KMS-11 (cell line): ENCODE measurements at regions not wholly inside any gene's neighbourhood (a gene's known extent, or its start where the extent isn't known, plus 50 kb on each side); places are given as distances from the start of the nearest gene placed in this dataset.
"Not testable (repeated sequence)": the region's sequence is repeated elsewhere in the genome, so short reads cannot be mapped to it uniquely, and the experiment has no call there.

Source experiments
- H2AFZ ChIP-seq: fragments of 200-600 bp; sonication (generic); 2 replicates; pipeline ENCODE4 v1.6.1; 2016; ENCODE audit warnings: antibody characterized with exemption, mixed run types, low read depth
- H3K27ac ChIP-seq: fragments of 200-600 bp; sonication (generic); 2 replicates; pipeline ENCODE4 v1.6.1; 2016; ENCODE audit warnings: mild to moderate bottlenecking, mixed run types
- H3K27me3 ChIP-seq: fragments of 200-600 bp; sonication (generic); 2 replicates; pipeline ENCODE4 v1.6.1; 2017; ENCODE audit warnings: mild to moderate bottlenecking, low read depth, mixed run types, moderate library complexity; ENCODE audit not compliant: insufficient read depth
- H3K36me3 ChIP-seq: fragments of 200-600 bp; sonication (generic); 2 replicates; pipeline ENCODE4 v1.6.1; 2017; ENCODE audit warnings: mild to moderate bottlenecking, mixed run types; ENCODE audit not compliant: insufficient read depth
- H3K4me1 ChIP-seq: fragments of 200-600 bp; sonication (generic); 2 replicates; pipeline ENCODE4 v1.6.1; 2016; ENCODE audit warnings: mild to moderate bottlenecking, low read depth, mixed run types; ENCODE audit not compliant: poor library complexity, severe bottlenecking
- H3K4me2 ChIP-seq: fragments of 200-600 bp; sonication (generic); 2 replicates; pipeline ENCODE4 v1.7.0; 2016; ENCODE audit warnings: mild to moderate bottlenecking, mixed run types
- H3K4me3 ChIP-seq: fragments of 200-600 bp; sonication (generic); IDR thresholded peaks from 2 replicates; pipeline ENCODE4 v1.6.1; 2017; ENCODE audit warnings: low read depth, low read length, mixed read lengths; ENCODE audit not compliant: insufficient read depth
- H3K79me2 ChIP-seq: fragments of 200-600 bp; sonication (generic); 2 replicates; pipeline ENCODE4 v1.6.1; 2016; ENCODE audit warnings: low read depth, mixed run types; ENCODE audit not compliant: insufficient read depth
- H3K9ac ChIP-seq: fragments of 200-600 bp; sonication (generic); 2 replicates; pipeline ENCODE4 v1.6.1; 2016; ENCODE audit warnings: mild to moderate bottlenecking, mixed run types
- H4K20me1 ChIP-seq: fragments of 200-600 bp; sonication (generic); 2 replicates; pipeline ENCODE4 v1.6.1; 2016; ENCODE audit warnings: mild to moderate bottlenecking, mixed run types; ENCODE audit not compliant: insufficient read depth
- CTCF ChIP-seq: fragments of 200-600 bp; sonication (generic); conservative IDR thresholded peaks from 2 replicates; pipeline ENCODE4 v1.6.1; 2017; ENCODE audit warnings: low read depth, mild to moderate bottlenecking, antibody characterized with exemption, low read length, moderate library complexity, mixed read lengths

DNA sequence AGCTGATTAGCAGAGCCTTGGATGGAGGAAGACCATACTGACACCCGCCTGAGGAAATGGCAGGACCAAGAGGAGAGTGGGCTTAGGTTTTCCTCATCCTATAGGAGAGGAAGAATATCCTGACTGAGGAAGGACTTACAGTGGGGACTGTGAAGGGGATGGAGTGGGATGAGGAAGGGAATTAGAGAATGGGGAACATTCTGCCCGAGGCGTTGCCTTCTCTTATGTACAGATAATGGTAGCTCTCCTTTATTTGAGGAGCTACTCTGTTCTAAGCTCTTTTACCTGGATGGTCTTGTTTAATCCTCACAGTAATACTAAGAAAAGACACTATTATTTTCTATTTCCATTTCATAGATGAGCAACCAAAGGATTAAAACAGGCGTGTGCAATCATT, 56.0 kb downstream of the OLFML3 start:
- H3K79me2 ChIP-seq, result no peaks in the 10 kb centered on the region
- TF ChIP-seq CTCF, result no peak
- no peak overlapping the region for H3K4me3 ChIP-seq
- H2AFZ ChIP-seq, result no peak overlapping the region
- no peaks in the 10 kb centered on the region for H3K36me3 ChIP-seq
- no peak overlapping the region for H3K9ac ChIP-seq
- no peak overlapping the region for H3K4me2 ChIP-seq
- H3K4me1 ChIP-seq, result no peaks in the 10 kb centered on the region
- no peak overlapping the region for H3K27ac ChIP-seq
- no peaks in the 10 kb centered on the region for H4K20me1 ChIP-seq
- no peaks in the 10 kb centered on the region for H3K27me3 ChIP-seq

- not testable (repeated sequence) for H3K4me1 ChIP-seq, H3K4me2 ChIP-seq, H2AFZ ChIP-seq
These were observed 57.8 kb downstream of the OLFML3 start for GRCh38 chr1:114036841-114037630.

GRCh38 chr1:114037631-114037890, 58.3 kb downstream of the OLFML3 start:
- Histone ChIP-seq H3K9ac (no peak overlapping the region), H3K27me3 (no peaks in the 10 kb centered on the region), H3K36me3 (no peaks in the 10 kb centered on the region), H3K4me2 (no peak overlapping the region), H3K79me2 (no peaks in the 10 kb centered on the region), H3K27ac (no peak overlapping the region), H2AFZ (no peak overlapping the region), H4K20me1 (no peaks in the 10 kb centered on the region), H3K4me1 (no peaks in the 10 kb centered on the region), H3K4me3 (no peak overlapping the region)
- no peak for TF ChIP-seq CTCF

More at GRCh38 chr1:114036841-114037630, 57.8 kb downstream of the OLFML3 start:
- not testable (repeated sequence) for H3K36me3 ChIP-seq, H3K27ac ChIP-seq, H3K27me3 ChIP-seq, H3K4me3 ChIP-seq, H3K79me2 ChIP-seq, H4K20me1 ChIP-seq, H3K9ac ChIP-seq

DNA sequence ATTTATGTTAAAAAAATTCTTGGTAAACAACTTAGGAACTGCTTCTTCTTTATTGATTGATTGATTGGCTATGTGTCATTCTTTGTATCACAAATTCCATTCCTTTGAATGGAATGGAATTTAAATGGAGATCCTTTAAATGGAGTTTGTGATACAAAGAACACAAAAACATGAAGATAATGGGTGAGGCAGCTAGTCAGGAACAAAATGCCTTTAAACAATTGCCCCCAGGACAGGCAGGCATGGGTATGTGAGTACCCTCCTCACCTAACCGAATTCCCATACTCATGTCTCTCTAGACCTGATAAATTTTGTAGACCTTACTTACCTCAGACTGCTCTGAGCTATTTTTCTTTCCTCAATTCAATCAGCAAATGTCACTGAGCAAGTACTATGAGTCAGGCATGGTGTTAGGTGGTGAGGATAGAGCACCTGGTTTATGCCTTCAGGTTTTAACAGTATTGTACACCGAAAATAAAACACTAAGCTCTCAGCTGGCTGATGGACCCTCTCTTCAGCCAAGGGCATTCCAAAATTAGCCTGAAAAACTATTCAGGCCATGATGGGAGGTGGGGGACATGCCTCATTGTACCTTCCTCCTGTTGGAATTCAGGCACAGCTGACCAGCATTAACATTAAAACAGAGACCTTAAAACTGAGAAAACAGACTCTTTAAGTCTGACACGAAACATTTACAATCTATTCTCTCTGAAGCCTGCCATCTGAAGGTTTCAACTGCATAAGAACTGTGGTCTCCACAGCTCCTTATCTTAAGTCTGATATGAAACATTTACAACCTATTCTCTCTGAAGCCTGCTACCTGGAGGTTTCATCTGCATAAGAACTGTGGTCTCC, 58.9 kb downstream of the OLFML3 start:
- H3K9ac ChIP-seq, result no peak overlapping the region
- H3K36me3 ChIP-seq, result no peaks in the 10 kb centered on the region
- H3K27me3 ChIP-seq, result no peaks in the 10 kb centered on the region
- no peak overlapping the region for H2AFZ ChIP-seq
- no peak for TF ChIP-seq CTCF
- H3K4me2 ChIP-seq, result no peak overlapping the region
- H4K20me1 ChIP-seq, result no peaks in the 10 kb centered on the region
- no peaks in the 10 kb centered on the region for H3K4me1 ChIP-seq
- H3K79me2 ChIP-seq, result no peaks in the 10 kb centered on the region
- H3K4me3 ChIP-seq, result no peak overlapping the region
- H3K27ac ChIP-seq, result no peak overlapping the region
